SK-N-MC (cell line): ENCODE measurements at regions not wholly inside any gene's neighbourhood (a gene's known extent, or its start where the extent isn't known, plus 50 kb on each side); places are given as distances from the start of the nearest gene placed in this dataset.
"Not testable (repeated sequence)": the region's sequence is repeated elsewhere in the genome, so short reads cannot be mapped to it uniquely, and the experiment has no call there.

ENCODE experiments used
- EZH2 ChIP-seq: fragments of 200-600 bp; sonication (generic); IDR thresholded peaks from one replicate; pipeline ENCODE4 v1.6.1; 2017; ENCODE audit warnings: antibody characterized with exemption
- POLR2AphosphoS5 ChIP-seq: IDR thresholded peaks from 2 replicates; pipeline ENCODE4 v1.6.1; 2012; ENCODE audit warnings: mild to moderate bottlenecking, low read depth, low read length, borderline replicate concordance

GRCh38 chr2:87290566-87291307, 269.1 kb upstream of the PLGLB1 start:
- not testable (repeated sequence) for TF ChIP-seq POLR2AphosphoS5, EZH2
